ENCODE measurements at regions not wholly inside any gene's neighbourhood (a gene's known extent, or its start where the extent isn't known, plus 50 kb on each side); places are given as distances from the start of the nearest gene placed in this dataset.

GRCh38 chr18:46393961-46394360 is 263.1 kb downstream of the LOXHD1 start:
- ChIA-PET CTCF (no interaction called here), POLR2A (no interaction called here)
- DNase-seq (ENCODE audit: low read depth, low spot score), result no peak
- no peak overlapping the region for H3K4me3 ChIP-seq (ENCODE audit: low read depth, low read length)
- no peak for TF ChIP-seq CTCF (IDR thresholded peaks at IDR 0.05; ENCODE audit: insufficient read depth, low read length, missing control alignments)

GRCh38 chr18:46395795-46396194 is 261.2 kb downstream of the LOXHD1 start:
- DNase-seq (ENCODE audit: low read depth, low spot score), result no peak
- ChIA-PET CTCF (no interaction called here), POLR2A (no interaction called here)
- no peak for TF ChIP-seq CTCF (IDR thresholded peaks at IDR 0.05; ENCODE audit: insufficient read depth, low read length, missing control alignments)
- H3K4me3 ChIP-seq (ENCODE audit: low read depth, low read length), result no peak overlapping the region

- H3K4me3 ChIP-seq (ENCODE audit: low read depth, low read length), result no peak overlapping the region
- DNase-seq (ENCODE audit: low read depth, low spot score), result no peak
- CTCF ChIA-PET, result no interaction called here
- no peak for TF ChIP-seq CTCF (IDR thresholded peaks at IDR 0.05; ENCODE audit: insufficient read depth, low read length, missing control alignments)
- POLR2A ChIA-PET, result no interaction called here
Measured at GRCh38 chr18:46397174-46397573, 259.8 kb downstream of the LOXHD1 start.

GRCh38 chr18:46398005-46398404 is 259.0 kb downstream of the LOXHD1 start:
- TF ChIP-seq CTCF (IDR thresholded peaks at IDR 0.05; ENCODE audit: insufficient read depth, low read length, missing control alignments), result no peak
- no peak overlapping the region for H3K4me3 ChIP-seq (ENCODE audit: low read depth, low read length)
- DNase-seq (ENCODE audit: low read depth, low spot score), result no peak
- POLR2A ChIA-PET, result no interaction called here
- CTCF ChIA-PET, result no interaction called here

GRCh38 chr18:46398625-46399024 is 258.4 kb downstream of the LOXHD1 start:
- no peak for TF ChIP-seq CTCF (IDR thresholded peaks at IDR 0.05; ENCODE audit: insufficient read depth, low read length, missing control alignments)

GRCh38 chr18:46399303-46399702 is 257.7 kb downstream of the LOXHD1 start:
- TF ChIP-seq CTCF (IDR thresholded peaks at IDR 0.05; ENCODE audit: insufficient read depth, low read length, missing control alignments), result no peak
- no peak for DNase-seq (ENCODE audit: low read depth, low spot score)
- H3K4me3 ChIP-seq (ENCODE audit: low read depth, low read length), result no peak overlapping the region
- POLR2A ChIA-PET, result no interaction called here
- CTCF ChIA-PET, result no interaction called here

More at GRCh38 chr18:46398625-46399024, 258.4 kb downstream of the LOXHD1 start:
- no peak overlapping the region for H3K4me3 ChIP-seq (ENCODE audit: low read depth, low read length)
- CTCF ChIA-PET, result no interaction called here
- POLR2A ChIA-PET, result no interaction called here
- DNase-seq (ENCODE audit: low read depth, low spot score), result no peak
